ENCODE measurements at regions not wholly inside any gene's neighbourhood (a gene's known extent, or its start where the extent isn't known, plus 50 kb on each side); places are given as distances from the start of the nearest gene placed in this dataset.

- no peak for DNase-seq
These were observed 349.0 kb upstream of the GATB start for GRCh38 chr4:152109531-152110509.

GRCh38 chr4:152107736-152108500, 347.1 kb upstream of the GATB start:
- DNase-seq: no peak

DNA sequence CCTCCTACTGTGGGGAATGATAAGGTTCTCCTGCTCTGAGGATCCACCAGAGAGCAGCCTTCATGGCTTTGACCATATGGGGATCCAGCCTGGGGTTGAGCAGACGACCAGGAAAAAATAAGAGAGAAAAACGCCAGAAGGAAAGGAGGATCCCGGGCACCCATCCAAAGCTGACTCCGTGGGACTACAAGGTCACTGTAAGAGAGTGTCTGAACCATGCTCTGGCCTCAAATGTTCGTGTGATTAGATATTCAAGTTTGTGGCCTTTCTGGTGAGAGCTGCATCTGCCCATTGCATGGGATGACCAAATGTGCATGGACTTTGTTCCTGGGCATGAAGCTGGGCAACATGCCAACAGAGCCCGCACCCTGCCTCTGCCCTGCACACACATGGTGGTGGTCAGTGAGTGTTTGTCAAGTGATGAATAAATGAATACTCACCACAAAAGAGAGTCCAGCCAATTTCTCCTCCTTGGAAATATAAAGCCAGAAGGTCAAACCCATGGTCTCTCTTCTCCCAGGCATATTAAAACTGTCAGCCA, 346.0 kb upstream of the GATB start:
- DNase-seq: no peak

GRCh38 chr4:152106113-152106763, 345.4 kb upstream of the GATB start:
- peak; percentile 36 for DNase-seq

- DNase-seq: no peak
These were observed 344.1 kb upstream of the GATB start for GRCh38 chr4:152104901-152105357.

GRCh38 chr4:152104356-152104755, 343.5 kb upstream of the GATB start:
- no peak for DNase-seq

DNA sequence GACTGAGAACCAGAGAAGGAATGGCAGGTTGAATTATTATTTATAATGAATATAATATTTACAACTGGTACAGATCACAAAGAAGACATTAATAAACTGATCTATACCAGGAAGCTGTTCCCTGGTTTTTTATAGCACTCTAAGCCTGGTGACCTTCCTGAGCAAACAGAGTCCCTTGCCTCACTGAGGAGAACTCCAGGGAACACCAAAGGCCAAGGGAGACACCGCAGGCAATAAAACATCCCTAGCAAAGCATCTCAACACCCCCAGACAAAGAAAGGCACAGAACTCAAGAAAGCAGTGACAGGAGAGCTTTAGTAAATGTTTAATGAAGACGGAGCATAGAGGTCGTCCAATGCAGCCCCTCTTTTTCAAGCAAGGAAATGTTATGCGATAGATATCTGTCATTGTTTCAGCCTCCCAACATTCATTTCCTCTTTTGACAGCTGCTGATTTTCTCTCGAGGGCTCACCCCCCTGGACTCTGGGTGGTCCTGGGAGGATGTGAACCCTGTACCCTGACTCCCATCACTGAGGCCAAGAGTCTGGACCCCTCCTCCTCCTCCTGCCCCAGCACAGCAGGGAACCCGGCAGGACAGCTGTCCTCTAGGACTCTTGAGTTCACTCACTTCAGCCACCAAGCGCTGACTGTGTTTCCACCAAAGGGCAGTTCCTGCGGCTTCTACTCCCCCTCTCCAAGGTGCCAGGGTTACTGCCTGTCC, 342.5 kb upstream of the GATB start:
- no peak for DNase-seq

DNA sequence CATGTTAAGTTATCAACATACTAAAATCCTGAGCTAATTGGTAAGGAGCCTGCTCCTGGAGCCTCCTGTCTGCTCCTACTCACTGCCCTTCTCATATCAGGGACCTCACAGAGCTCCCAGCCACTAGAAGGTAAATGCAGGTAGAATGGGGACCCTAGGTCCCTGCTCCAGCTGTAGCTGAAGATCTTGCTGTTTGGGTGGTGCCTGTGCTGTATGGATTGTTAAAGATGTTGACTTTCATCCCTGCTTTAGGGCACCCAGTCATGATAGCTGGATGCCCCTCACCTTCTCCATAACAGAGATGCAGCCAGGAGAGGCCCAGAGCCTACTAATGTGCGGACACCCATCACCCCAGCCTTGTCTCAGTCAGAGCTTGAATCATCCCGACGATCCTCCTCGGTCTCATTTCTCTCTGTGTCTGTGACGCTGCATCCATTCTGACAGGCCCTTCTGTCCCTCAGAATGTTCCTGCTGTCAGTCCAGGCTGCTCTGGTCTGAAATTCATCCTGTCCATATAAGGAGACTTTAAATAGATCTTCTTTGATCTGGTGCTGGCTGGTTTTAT, 341.7 kb upstream of the GATB start:
- no peak for DNase-seq

GRCh38 chr4:152101556-152102435, 341.0 kb upstream of the GATB start:
- DNase-seq: no peak

DNA sequence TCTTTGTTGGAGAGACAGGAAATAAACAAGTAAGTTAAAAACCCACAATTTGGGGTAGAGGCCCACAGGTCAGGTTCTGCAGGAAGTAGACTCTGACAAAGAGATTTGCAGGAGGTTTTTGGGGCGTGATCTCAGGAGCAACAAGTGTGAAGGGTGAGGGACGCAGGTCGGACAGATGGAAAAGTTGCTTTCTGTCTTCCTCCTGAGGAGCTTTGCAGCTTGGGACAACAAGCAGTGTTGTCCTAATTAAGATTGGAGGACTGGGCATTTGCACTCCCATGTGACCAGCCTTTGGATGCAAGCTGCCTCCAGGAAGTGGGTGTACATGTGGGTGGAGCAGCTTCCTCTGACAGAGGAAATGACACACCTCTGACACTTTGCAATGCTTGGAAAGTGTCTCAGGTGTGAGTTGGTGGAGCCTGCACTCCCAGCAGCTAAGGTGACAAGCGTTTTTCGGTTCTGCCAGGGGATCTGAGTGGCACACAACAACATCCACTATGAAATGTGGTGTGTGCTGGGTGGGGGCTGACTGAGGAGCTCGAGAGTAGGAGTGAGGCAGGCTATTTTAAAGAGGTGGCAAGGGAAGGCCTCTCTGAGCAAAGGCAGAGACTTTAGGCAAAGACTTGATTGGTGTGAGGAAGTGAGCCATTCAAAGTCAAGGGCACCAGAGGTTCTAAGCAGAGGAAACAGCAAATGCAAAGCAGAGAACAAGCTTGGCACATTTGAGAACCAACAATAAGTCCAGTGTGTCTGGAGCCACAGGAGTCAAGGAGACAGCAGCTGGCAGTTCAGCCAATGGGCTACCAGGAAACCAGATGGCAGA, 339.8 kb upstream of the GATB start:
- peak; percentile 84 for DNase-seq

GRCh38 chr4:152099981-152100378, 339.2 kb upstream of the GATB start:
- no peak for DNase-seq

DNA sequence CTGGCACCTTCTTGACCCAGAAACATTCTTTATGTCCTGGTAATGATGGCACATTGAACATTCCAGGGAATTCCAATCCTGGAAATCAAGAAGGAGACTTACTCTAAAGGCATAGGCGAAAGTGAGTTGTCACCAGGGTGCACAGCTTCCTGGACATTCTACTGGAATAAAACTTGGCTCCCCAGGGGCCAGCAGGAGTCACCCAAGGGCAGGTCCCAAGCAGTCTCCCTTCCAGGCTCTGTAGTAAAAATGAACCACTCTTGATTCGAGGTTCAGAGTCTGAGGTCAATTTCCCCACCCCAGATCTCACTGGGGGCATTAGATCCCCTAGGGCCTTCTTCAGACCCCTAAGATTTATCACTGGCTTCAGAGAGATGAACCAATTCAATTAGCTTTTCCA, 338.7 kb upstream of the GATB start:
- no peak for DNase-seq

- no peak for DNase-seq
These were observed 338.2 kb upstream of the GATB start for GRCh38 chr4:152099061-152099425.

GRCh38 chr4:152098365-152099060, 337.7 kb upstream of the GATB start:
- DNase-seq: no peak

DNA sequence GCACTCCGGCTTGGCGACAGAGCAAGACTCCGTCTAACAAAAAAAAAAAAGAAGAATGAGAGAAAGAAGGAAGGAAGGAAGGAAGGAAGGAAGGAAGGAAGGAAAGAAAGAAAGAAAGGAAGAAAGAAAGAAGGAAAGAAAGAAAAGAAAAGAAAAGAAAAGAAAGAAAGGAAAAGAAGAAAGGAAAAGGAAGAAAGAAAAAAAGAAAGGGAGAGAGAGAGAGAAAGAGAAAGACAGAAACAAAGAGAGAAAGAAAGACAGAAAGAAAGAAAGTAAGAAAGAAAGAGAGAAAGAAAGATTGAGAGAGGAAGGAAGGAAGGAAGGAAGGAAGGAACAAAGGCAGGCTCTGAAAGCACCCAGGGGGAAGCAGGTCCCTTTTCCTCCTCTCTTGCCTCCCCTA, 336.6 kb upstream of the GATB start:
- DNase-seq: no peak

- no peak for DNase-seq
These were observed 334.9 kb upstream of the GATB start for GRCh38 chr4:152095701-152096070.

GRCh38 chr4:152094970-152095700, 334.3 kb upstream of the GATB start:
- DNase-seq: no peak

- DNase-seq: no peak
These were observed 330.6 kb upstream of the GATB start for GRCh38 chr4:152091405-152091804.

- no peak for DNase-seq
These were observed 329.7 kb upstream of the GATB start for GRCh38 chr4:152090543-152090942.
